ENCODE measurements at regions not wholly inside any gene's neighbourhood (a gene's known extent, or its start where the extent isn't known, plus 50 kb on each side); places are given as distances from the start of the nearest gene placed in this dataset.

DNA sequence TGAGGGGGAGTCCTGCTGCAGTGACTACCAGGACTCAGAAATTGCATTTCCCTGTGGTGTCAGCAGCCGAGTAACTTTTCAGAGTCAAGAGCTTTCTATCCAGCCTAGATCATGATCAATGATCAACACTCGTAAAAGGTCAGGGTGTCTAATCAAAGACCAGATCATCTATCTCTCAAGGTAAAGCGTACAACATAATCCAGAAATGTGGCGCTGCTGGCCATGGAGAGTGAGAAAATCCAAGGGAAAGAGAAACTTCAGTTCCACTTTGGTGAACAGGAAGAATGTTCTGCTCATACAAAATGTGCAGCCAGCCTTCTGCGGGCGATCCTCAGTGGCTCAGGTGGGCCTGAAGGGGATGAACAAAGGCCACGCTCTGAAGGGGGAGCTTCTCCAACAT, 1005.8 kb upstream of the NR2F2 start:
- TF ChIP-seq POLR2AphosphoS5 (IDR thresholded peaks at IDR 0.05; ENCODE audit: low read depth, low read length) (no peak), SIN3A (IDR thresholded peaks at IDR 0.05; ENCODE audit: borderline replicate concordance, insufficient read depth, low read length) (no peak)

All from PFSK-1 (cell line).